D721Med (cell line): ENCODE measurements at regions not wholly inside any gene's neighbourhood (a gene's known extent, or its start where the extent isn't known, plus 50 kb on each side); places are given as distances from the start of the nearest gene placed in this dataset.

Experiments used
- DNase-seq: peaks from one replicate; pipeline ENCODE4 v3.0.0; 2011; ENCODE audit warnings: low spot score; ENCODE audit not compliant: insufficient read length
- FAIRE-seq: peaks from 2 replicates; lab custom pipeline; 2011; peaks lifted over from hg19 to GRCh38; lab: Jason Lieb, UNC
- CTCF ChIP-seq: IDR thresholded peaks from 2 replicates; pipeline ENCODE4 v1.5.1; 2012; ENCODE audit warnings: mild to moderate bottlenecking, control low read depth; ENCODE audit not compliant: insufficient read depth; ENCODE audit errors: missing control alignments

- FAIRE-seq (no peak), DNase-seq (no peak)
- no peak for TF ChIP-seq CTCF
Measured at GRCh38 chr5:118311103-118311819, 677.1 kb downstream of the DTWD2 start.

GRCh38 chr5:118310401-118310800 is 677.9 kb downstream of the DTWD2 start:
- DNase-seq = no peak
- TF ChIP-seq CTCF = no peak
- no peak for FAIRE-seq

- no peak for FAIRE-seq
- no peak for DNase-seq
- no peak for TF ChIP-seq CTCF
Measured at GRCh38 chr5:118303296-118303695, 685.1 kb downstream of the DTWD2 start.

GRCh38 chr5:118302786-118303185 is 685.6 kb downstream of the DTWD2 start:
- FAIRE-seq (no peak), DNase-seq (no peak)
- no peak for TF ChIP-seq CTCF

- TF ChIP-seq CTCF = no peak
- DNase-seq (no peak), FAIRE-seq (peak; percentile 21)
Measured at GRCh38 chr5:118301696-118302095, 686.7 kb downstream of the DTWD2 start.

GRCh38 chr5:118295045-118295444 is 693.3 kb downstream of the DTWD2 start:
- FAIRE-seq = no peak
- TF ChIP-seq CTCF = no peak
- no peak for DNase-seq

- no peak for DNase-seq
- no peak for TF ChIP-seq CTCF
- FAIRE-seq = peak; percentile 53
Measured at GRCh38 chr5:118293378-118293777, 695.0 kb downstream of the DTWD2 start.
